ENCODE measurements at regions not wholly inside any gene's neighbourhood (a gene's known extent, or its start where the extent isn't known, plus 50 kb on each side); places are given as distances from the start of the nearest gene placed in this dataset.

DNA sequence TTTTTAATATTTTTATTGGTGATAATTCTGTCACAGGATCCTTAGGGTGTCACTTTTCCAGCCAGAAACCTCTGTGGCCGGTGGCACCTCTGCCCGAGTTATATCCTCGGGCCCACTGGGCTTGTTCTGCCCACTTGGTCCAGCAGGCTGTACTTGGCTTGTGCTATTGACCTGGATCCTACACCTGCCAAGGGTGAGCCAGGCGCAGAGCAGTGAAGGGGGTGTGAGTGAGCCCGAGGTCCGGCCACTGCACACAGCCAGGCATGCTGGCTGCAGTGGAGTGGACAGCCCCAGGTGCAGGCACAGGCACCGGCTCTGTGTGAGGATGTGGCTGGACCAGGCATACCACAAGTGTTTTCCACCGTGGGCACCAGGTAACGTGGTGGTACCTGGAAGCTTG, 54.7 kb upstream of the NUDT6 start:
- TF ChIP-seq RAD21 (IDR thresholded peaks at IDR 0.05; ENCODE audit: low read length) (no peak), POLR2A (IDR thresholded peaks at IDR 0.05; ENCODE audit: low read depth, low read length) (no peak), NFE2L2 (IDR thresholded peaks at IDR 0.05; ENCODE audit: low read depth, low read length) (no peak)
- TF ChIP-seq, protein P1, sequence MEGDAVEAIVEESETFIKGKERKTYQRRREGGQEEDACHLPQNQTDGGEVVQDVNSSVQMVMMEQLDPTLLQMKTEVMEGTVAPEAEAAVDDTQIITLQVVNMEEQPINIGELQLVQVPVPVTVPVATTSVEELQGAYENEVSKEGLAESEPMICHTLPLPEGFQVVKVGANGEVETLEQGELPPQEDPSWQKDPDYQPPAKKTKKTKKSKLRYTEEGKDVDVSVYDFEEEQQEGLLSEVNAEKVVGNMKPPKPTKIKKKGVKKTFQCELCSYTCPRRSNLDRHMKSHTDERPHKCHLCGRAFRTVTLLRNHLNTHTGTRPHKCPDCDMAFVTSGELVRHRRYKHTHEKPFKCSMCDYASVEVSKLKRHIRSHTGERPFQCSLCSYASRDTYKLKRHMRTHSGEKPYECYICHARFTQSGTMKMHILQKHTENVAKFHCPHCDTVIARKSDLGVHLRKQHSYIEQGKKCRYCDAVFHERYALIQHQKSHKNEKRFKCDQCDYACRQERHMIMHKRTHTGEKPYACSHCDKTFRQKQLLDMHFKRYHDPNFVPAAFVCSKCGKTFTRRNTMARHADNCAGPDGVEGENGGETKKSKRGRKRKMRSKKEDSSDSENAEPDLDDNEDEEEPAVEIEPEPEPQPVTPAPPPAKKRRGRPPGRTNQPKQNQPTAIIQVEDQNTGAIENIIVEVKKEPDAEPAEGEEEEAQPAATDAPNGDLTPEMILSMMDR (conservative IDR thresholded peaks at IDR 0.05; ENCODE audit: low read depth, low read length): no peak
